ENCODE measurements at regions not wholly inside any gene's neighbourhood (a gene's known extent, or its start where the extent isn't known, plus 50 kb on each side); places are given as distances from the start of the nearest gene placed in this dataset.

DNA sequence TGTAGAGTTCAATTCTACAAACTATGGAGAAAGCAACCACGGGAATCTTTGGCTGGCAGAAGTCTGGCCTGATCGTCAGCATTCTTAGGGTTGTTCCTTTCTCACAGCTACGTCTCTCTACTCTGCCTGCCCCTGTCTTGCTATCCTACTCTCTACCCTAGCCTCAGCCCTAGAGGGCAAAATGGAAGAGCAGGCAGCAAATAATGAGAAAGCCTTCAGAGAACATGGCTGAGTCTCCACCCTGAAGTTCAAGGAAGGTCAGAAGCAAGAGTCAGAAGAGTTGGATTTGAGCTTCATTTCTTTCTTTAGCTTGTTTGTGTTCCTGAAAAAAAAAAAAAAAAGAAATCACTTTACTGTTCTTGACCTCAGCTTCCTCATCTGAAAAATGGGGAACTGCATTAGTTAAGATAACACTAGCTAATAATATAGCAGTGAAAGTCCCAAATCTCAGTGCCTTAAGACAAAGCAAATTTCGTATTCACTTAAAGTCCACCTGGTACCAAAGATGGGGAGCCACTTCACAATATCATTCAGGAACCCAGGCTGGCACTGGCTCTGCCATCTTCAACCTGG lies 50.2 kb upstream of the CCND2 start:
- Mint-ChIP-seq H3K4me1 (ENCODE audit: low read depth) (peaks cover 5% of the 10 kb centered on the region), H3K27ac (no peak overlapping the region), H3K4me3 (no peak overlapping the region), H3K36me3 (ENCODE audit: low read depth) (no peaks in the 10 kb centered on the region), H3K27me3 (peaks cover 2% of the 10 kb centered on the region), H3K9me3 (no peaks in the 10 kb centered on the region)
- DNase-seq (no peak), ATAC-seq (no peak)
- ChIA-PET CTCF (interaction anchor here (0.7 to 1.8 kb wide), 2 partner anchors 11 to 28 kb away, joined by 3 to 4 read pairs; no protein-coding TSS in a partner anchor), POLR2A (interaction anchor here (0.7 to 1.1 kb wide), 2 partner anchors 9 to 18 kb away, joined by 3 to 5 read pairs; no protein-coding TSS in a partner anchor)
- intact Hi-C loops (cut with micrococcal nuclease) = no loop called here
- no peak for TF ChIP-seq CTCF (IDR thresholded peaks at IDR 0.05)

DNA sequence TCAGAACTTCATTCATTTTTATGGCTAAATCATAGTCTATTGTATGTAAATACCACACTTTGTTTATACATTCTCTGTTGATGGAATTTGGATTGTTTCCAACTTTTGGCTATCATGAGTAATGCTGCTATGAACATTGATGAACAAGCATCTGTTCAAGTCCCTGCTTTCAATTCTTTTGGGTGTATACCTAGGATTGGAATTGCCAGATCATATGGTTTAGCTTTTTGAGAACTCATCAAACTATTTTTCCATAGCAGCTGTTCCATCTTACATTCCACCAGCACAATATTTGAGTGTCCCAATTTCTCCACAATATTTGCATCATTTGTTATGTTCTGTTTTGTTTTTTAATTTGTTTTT lies 52.3 kb upstream of the CCND2 start:
- TF ChIP-seq CTCF (IDR thresholded peaks at IDR 0.05) = no peak
- CTCF ChIA-PET = interaction anchor here (0.9 kb wide), 1 partner anchor 56 kb away, joined by 3 read pairs; no protein-coding TSS in a partner anchor
- no peak for ATAC-seq
- Mint-ChIP-seq H3K36me3 (ENCODE audit: low read depth) (no peaks in the 10 kb centered on the region), H3K9me3 (no peaks in the 10 kb centered on the region), H3K27ac (no peak overlapping the region), H3K4me1 (ENCODE audit: low read depth) (peaks cover 19% of the 10 kb centered on the region), H3K27me3 (peaks cover 2% of the 10 kb centered on the region), H3K4me3 (no peak overlapping the region)
- no peak for DNase-seq
- intact Hi-C loops (cut with micrococcal nuclease) = no loop called here
- POLR2A ChIA-PET = interaction anchor here (0.9 kb wide), 1 partner anchor 55 kb away, joined by 3 read pairs; no protein-coding TSS in a partner anchor

GRCh38 chr12:4220536-4221257 lies 52.9 kb upstream of the CCND2 start:
- CTCF ChIA-PET = interaction anchor here (0.9 kb wide), 1 partner anchor 56 kb away, joined by 3 read pairs; no protein-coding TSS in a partner anchor
- peaks cover 24% of the 10 kb centered on the region for H3K4me1 Mint-ChIP-seq (ENCODE audit: low read depth)
- H3K36me3 Mint-ChIP-seq (ENCODE audit: low read depth) = no peaks in the 10 kb centered on the region
- POLR2A ChIA-PET = interaction anchor here (0.9 to 1.0 kb wide), 2 partner anchors 52 to 56 kb away, joined by 3 to 4 read pairs; no protein-coding TSS in a partner anchor
- no peak overlapping the region for H3K27ac Mint-ChIP-seq
- H3K27me3 Mint-ChIP-seq = peaks cover 2% of the 10 kb centered on the region
- no peaks in the 10 kb centered on the region for H3K9me3 Mint-ChIP-seq
- no peak for DNase-seq
- intact Hi-C loops (cut with micrococcal nuclease) = no loop called here
- no peak for ATAC-seq
- no peak overlapping the region for H3K4me3 Mint-ChIP-seq
- TF ChIP-seq CTCF (IDR thresholded peaks at IDR 0.05) = no peak

DNA sequence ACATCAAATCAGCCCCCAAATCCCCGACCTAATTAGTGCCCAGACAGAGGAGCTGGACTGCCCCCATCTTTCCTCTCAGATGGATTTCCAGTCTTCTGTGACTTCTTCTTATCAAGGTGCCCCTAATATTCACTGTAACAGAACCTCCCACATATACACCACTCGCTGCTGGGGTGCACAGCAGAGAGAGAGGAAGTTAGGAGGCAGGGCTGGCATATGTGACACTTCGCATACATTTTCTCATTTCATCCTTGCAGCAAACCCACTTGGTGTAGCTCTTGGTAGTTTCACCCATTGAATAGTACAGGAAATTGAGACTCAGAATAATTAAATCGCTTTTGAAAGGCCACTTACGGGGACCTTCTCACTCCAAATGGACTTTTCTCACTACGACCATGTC lies 56.5 kb upstream of the CCND2 start:
- CTCF ChIA-PET = interaction anchor here (0.7 to 2.7 kb wide), 7 partner anchors 11 to 188 kb away, joined by 3 to 13 read pairs (median 3); no protein-coding TSS in a partner anchor
- no peaks in the 10 kb centered on the region for H3K9me3 Mint-ChIP-seq
- no peak overlapping the region for H3K27ac Mint-ChIP-seq
- no peaks in the 10 kb centered on the region for H3K27me3 Mint-ChIP-seq
- H3K4me1 Mint-ChIP-seq (ENCODE audit: low read depth) = peaks cover 37% of the 10 kb centered on the region
- H3K36me3 Mint-ChIP-seq (ENCODE audit: low read depth) = no peaks in the 10 kb centered on the region
- ATAC-seq (peak; percentile 20), DNase-seq (no peak)
- POLR2A ChIA-PET = interaction anchor here (0.6 to 2.2 kb wide), 4 partner anchors 11 to 82 kb away, joined by 3 to 7 read pairs (median 4); no protein-coding TSS in a partner anchor
- intact Hi-C loops (cut with micrococcal nuclease) = loop anchor here (5.0 kb wide), 1 partner anchor 70 kb away; no protein-coding TSS in a partner anchor
- H3K4me3 Mint-ChIP-seq = no peak overlapping the region
- no peak for TF ChIP-seq CTCF (IDR thresholded peaks at IDR 0.05)

All from activated CD8-positive, alpha-beta T cell treated with anti-CD3 and anti-CD28 coated beads for 36 hours (primary cell).